GM20000 (cell line): ENCODE measurements at regions not wholly inside any gene's neighbourhood (a gene's known extent, or its start where the extent isn't known, plus 50 kb on each side); places are given as distances from the start of the nearest gene placed in this dataset.

Experiments
- DNase-seq: peaks from one replicate; pipeline ENCODE4 v3.0.0; 2012; ENCODE audit warnings: low spot score
- TF ChIP-seq, protein P1 (sequence below): IDR thresholded peaks from 2 replicates; pipeline ENCODE4 v1.5.1; 2012; ENCODE audit warnings: mild to moderate bottlenecking, control low read depth; ENCODE audit errors: extremely low read depth, missing control alignments

DNA sequence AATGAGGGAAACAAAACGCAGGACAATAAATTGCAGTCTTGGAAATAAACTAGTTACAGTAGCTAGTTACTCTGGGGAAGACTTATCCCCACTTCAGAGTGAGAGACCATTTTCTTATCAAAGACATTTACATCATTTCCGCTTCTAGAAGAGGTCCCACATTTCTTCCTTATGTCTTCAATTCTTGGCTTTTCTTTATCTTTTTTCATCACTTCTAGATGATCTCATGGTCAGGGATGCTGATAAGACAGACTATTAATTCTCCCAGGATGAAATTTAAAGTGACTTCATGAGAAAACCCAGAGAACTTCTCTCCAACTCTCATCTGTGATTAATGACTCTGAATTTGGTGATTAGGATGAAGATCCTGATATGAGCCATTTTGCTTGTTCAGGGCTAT is 229.1 kb downstream of the MTRR start:
- TF ChIP-seq, protein P1, sequence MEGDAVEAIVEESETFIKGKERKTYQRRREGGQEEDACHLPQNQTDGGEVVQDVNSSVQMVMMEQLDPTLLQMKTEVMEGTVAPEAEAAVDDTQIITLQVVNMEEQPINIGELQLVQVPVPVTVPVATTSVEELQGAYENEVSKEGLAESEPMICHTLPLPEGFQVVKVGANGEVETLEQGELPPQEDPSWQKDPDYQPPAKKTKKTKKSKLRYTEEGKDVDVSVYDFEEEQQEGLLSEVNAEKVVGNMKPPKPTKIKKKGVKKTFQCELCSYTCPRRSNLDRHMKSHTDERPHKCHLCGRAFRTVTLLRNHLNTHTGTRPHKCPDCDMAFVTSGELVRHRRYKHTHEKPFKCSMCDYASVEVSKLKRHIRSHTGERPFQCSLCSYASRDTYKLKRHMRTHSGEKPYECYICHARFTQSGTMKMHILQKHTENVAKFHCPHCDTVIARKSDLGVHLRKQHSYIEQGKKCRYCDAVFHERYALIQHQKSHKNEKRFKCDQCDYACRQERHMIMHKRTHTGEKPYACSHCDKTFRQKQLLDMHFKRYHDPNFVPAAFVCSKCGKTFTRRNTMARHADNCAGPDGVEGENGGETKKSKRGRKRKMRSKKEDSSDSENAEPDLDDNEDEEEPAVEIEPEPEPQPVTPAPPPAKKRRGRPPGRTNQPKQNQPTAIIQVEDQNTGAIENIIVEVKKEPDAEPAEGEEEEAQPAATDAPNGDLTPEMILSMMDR, result no peak
- DNase-seq, result no peak

DNA sequence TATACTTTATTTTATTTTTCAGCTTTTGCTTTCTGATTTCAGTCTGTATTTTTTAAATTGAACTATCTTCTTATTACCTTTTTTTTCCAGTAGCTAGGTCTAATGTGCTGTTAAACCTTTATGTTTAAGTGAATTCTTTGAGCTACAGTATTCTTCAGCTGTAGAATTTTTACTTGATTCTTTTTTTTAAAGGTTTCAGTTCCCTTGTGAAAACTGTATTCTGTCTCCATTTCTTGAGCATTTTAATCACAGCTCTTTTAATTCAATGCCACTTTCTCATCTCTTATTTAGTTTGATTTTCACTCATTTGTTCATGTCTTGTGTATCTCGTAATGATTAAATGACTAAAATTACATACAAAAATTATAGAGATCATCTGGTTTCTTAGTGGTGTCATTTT is 233.8 kb downstream of the MTRR start:
- TF ChIP-seq, protein P1, result no peak
- DNase-seq, result no peak

DNA sequence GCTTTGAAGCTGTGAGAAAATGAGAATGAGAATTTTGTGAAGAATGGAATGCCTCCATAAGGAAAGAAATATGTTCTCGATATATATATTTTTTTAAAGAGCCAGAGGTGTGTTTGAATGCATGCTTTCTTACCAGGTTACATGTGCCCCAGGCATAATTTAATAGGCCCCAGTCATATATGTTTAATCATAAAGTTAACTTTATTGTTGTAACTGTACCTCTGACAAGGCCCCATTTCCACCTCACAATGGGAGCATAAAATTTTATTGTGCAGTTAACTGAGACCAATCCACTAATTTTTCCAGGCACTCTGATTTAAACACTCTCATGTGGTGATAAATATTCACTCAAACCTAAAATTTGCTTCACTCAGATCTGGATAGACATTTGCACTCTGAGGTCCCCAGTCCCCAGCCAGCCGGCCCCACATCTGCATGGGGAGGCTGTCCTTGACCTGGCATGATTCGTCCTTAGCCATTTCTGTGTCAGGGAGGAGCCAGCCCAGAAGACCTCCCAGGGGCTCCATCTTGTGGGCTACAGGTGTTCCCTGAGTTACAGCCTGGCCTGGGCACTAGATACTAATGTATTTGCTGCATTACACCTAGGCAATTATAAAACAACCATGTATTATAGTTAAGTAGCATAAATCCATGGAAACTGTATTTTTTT is 245.8 kb downstream of the MTRR start:
- DNase-seq, result no peak
- TF ChIP-seq, protein P1, result no peak

- TF ChIP-seq, protein P1, result no peak
Measured at GRCh38 chr5:8123559-8123958, 254.6 kb downstream of the MTRR start.

DNA sequence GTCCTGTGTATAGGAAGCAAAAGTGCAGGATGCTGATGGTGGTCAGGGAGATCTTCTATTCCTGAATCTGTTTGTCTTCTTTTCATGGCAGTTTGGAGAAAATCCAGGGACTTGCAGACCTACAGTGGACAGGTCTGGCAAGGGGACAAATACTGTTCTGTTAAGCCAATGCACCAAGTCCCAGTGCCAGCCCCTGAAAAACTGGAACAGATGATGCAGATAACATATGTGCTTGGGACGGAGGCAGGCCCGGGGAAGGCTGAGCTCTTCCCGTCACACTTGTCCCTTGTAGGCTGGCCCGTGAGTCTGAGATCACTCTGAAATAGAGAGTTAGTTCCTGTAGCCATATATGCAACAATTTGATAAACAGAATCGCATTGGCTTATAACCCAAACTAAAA is 265.7 kb downstream of the MTRR start:
- TF ChIP-seq, protein P1, result no peak
- no peak for DNase-seq

More at GRCh38 chr5:8123559-8123958, 254.6 kb downstream of the MTRR start:
- DNase-seq, result no peak

DNA sequence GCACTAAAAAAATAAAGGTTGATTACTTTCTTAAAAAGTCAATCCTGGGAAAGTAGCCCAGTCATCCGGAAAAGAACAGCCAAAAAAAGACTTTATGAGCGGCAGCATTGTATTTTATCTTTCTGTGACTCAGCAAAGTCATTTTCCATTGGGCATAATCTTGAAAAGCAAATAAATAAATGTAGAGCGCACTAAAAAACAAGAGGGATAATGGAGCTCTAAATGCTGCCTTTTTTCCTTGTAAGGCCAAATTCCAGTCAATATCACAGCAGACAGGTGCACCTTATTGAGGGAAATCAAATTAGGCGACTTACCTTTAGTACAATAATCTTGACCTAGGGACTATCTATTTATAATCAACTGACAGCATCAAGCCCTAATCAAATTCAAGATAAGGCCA is 266.8 kb downstream of the MTRR start:
- no peak for DNase-seq
- TF ChIP-seq, protein P1, result no peak

- TF ChIP-seq, protein P1, result no peak
- no peak for DNase-seq
Measured at GRCh38 chr5:8136271-8136670, 267.3 kb downstream of the MTRR start.
